GM03348 (cell line): ENCODE measurements at regions not wholly inside any gene's neighbourhood (a gene's known extent, or its start where the extent isn't known, plus 50 kb on each side); places are given as distances from the start of the nearest gene placed in this dataset.
"Not testable (repeated sequence)": the region's sequence is repeated elsewhere in the genome, so short reads cannot be mapped to it uniquely, and the experiment has no call there.

Source experiments
- DNase-seq: peaks from one replicate; pipeline ENCODE4 v3.0.0; 2012; ENCODE audit warnings: low spot score

DNA sequence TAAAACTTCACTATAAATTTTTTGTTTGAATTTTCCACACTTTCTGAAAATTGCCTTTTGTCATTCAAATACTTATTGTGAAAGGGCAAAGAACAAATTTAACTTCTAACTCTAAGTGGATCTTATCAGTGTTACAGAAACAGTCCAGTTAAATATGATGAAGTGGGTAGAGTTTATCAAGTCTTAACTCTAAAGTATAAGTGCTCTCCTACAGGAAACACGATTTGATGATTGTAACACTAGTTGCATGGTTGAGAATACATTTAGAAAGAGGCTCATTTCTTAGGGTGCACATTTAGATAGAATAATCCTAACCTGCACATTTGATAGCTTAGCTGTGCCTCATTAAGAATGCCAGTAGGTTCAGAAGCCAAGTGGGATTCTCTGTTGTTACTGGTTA, 838.3 kb upstream of the ATXN7L3B start:
- DNase-seq: no peak

GRCh38 chr12:73714655-73715054, 823.0 kb upstream of the ATXN7L3B start:
- DNase-seq: no peak

- not testable (repeated sequence) for DNase-seq
These were observed 821.5 kb upstream of the ATXN7L3B start for GRCh38 chr12:73716143-73716542.

- DNase-seq: no peak
These were observed 818.4 kb upstream of the ATXN7L3B start for GRCh38 chr12:73719223-73719622.

DNA sequence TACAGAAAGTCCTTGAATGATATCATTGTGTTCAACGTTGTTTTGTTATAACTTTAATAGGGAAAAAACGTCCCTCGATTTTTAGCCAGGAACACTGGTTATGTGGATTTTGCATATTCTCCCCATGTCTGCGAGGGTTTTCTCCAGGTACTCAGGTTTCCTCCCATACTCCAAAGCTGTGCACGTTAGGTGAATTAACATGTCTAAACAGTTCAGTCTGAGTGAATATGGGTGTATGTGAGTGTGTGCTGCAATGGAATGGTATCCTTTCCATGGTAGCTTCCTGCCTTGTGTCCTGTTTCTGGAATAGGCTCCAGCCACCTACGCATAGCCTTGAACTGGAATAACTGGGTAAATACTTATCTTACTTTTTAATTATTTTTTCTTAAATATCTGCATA, 810.8 kb upstream of the ATXN7L3B start:
- DNase-seq: no peak

- DNase-seq: no peak
These were observed 806.0 kb upstream of the ATXN7L3B start for GRCh38 chr12:73731658-73732057.

DNA sequence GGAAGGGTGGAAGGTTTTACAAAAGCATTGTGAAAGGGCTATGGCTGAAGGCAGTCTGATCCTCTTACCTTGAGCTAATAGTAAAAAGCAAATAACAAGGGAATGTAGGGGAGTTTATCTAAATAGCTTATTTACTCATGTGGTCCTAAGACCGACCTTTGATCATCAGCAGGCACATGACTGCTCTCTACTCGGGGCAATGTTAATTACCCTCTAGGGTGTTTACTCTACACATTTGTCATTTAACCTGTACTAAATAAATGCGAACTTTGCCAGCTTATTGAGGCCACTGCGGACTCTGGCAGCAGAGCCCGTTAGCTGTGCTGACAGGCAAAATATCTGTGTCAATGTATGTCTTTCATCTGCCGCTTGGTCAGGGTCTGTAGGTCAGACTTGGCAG, 768.3 kb upstream of the ATXN7L3B start:
- DNase-seq: no peak

DNA sequence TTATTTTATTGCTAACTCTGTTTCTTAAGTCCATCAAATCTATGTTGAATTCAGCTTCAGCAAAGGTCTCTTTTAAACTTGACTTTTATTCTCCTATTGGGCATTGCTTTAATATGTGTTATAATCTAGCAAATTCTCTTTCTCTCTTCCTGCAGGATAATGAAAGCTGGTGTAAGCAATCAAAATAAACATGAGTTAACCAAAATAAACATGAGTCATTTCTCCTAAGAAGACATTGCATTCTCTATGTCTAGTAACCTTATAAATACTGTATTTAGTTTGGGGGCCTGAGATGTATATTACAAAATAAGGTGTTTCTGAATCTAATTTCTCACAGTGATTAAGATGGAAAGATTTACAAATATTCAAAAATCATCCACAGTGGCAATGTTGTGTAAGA, 739.1 kb upstream of the ATXN7L3B start:
- no peak for DNase-seq

GRCh38 chr12:73815072-73815645, 722.5 kb upstream of the ATXN7L3B start:
- no peak for DNase-seq

DNA sequence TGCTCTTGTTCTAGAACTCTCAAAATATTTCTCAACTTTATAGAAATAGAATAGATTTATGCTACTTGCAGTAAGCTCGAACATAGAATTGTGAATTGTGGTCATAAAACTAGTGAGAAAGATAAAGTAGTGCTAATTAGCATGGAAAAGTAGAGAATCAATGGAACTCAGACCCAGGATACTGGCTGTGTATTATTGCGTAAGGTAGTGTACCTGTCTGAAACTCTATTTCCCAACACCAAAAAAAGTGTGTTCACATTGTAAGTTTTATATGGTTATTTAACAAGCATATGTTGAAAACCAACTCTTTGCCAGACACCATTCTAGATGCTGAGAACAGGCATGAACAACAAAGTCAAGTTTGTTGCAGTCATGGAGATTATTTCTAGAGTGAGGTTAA, 720.5 kb upstream of the ATXN7L3B start:
- DNase-seq: no peak

DNA sequence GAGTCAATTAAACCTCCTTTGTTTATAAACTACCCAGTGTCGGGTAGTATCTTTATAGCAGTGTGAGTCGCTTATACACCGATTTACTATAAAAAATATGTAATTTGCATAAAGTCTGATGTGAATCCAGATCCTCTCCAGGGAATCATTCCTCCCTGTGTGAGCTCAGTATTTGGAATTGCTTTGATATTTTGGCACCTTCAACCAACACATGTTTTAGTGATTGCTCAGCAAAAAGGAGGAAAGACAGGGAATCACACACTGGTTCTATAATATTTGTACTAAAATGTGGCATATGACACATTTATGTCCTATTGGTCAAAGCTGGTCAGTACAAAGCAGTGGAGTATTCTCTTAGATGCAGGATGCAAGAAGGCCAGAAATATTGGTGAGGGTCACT, 703.9 kb upstream of the ATXN7L3B start:
- DNase-seq: no peak

GRCh38 chr12:73841963-73842362, 695.7 kb upstream of the ATXN7L3B start:
- no peak for DNase-seq

GRCh38 chr12:73863546-73863945, 674.1 kb upstream of the ATXN7L3B start:
- no peak for DNase-seq

- DNase-seq: no peak
These were observed 670.5 kb upstream of the ATXN7L3B start for GRCh38 chr12:73867147-73867546.

DNA sequence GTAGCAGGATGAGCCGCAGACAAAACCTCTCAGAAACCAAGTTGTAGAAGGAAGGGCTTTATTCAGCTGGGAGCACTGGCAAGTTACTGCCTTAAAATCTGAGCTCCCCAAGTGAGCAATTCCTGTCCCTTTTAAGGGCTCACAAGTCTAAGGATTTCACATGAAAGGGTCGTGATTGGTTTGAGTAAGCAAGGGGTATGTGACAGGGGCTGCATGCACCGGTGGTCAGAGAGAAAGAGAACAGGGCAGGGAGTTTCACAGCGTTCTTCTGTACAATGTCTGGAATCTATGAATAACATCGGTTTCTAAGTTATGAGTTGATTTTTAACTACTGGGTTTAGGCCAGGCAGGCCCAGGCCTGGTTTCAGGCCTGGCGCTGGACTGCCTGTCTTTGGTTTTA, 660.3 kb upstream of the ATXN7L3B start:
- not testable (repeated sequence) for DNase-seq

DNA sequence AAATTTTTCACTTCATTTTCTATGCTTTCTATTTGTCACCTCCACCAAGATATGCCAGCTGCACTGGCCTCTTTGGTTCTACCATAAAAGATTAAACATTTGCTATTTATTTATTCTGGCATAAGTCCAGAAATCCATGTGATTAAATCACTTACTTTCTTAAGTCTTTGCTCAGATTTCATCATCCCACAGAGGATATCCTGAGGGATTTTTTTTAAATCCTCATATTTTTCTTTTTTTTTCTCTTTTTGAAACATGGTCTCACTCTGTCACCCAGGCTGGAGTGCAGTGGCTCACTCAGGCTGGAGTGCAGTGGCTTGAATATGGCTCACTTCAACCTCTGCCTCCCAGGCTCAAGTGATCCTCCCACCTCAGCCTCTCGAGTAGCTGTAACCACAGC, 645.4 kb upstream of the ATXN7L3B start:
- no peak for DNase-seq

GRCh38 chr12:73898645-73899044, 639.0 kb upstream of the ATXN7L3B start:
- no peak for DNase-seq

- no peak for DNase-seq
These were observed 635.4 kb upstream of the ATXN7L3B start for GRCh38 chr12:73902260-73902659.

DNA sequence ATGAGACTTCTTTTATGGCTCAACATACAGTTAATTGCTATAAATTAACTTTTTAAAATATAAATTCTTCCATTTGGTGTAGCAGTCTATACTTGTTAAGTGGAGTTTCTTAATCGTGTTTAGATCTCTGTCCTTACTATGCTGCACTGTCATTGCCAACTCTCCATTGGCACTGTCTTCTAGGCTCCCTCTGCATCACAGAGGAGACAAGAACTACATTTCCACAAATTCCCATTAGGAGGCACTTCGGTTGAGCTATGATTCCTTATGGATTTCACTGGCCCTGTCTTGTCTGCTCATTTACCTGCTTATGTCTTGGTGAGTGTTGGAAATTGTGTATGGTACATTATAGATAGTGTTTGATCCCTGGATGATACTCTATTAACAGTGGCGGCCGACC, 630.9 kb upstream of the ATXN7L3B start:
- DNase-seq: no peak

DNA sequence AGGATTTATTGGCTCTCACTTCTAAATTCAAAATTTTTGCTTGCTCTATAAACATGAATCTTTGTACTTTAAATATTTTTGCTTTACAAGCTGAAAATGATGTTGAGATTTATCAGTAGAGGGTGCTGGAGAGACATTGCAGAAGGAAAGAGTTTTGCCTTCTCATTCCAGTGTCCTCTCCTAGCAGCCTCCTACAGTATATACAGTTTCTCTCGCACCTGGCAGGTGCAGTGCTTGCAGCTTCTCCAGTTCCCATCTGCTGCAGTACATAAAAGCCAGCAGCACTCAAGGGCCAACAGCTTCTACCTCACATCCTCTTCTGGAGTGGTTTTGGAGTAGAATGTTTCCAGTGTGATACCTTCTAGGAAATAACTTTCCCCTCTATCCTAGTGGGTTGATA, 601.8 kb upstream of the ATXN7L3B start:
- DNase-seq: no peak

GRCh38 chr12:73947326-73948026, 590.2 kb upstream of the ATXN7L3B start:
- DNase-seq: no peak

DNA sequence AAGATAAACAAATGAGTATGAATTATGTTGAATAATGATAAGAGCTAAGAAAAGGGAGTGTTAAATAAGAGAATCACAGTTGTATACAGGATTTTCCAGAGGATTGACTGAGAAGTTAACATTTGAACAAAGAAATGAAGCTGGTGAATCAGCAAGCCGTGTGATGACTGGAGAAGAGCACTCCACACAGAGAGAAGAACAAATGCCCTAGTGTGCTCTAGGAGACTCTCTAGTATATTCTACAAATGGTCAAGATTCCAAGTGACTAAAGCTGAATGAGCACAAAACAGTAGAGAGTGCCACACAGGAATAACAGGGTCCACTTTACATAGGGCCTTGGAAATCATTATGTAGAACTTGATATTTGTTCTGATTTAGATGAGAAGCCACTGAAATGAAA, 587.1 kb upstream of the ATXN7L3B start:
- DNase-seq: no peak

- DNase-seq: no peak
These were observed 585.5 kb upstream of the ATXN7L3B start for GRCh38 chr12:73951956-73952703.
